Dedifferentiated amniotic fluid mesenchymal stem cell (primary cell): ENCODE measurements at regions not wholly inside any gene's neighbourhood (a gene's known extent, or its start where the extent isn't known, plus 50 kb on each side); places are given as distances from the start of the nearest gene placed in this dataset.

ENCODE experiments used
- DNase-seq: peaks from one replicate; pipeline ENCODE4 v3.0.0-alpha.2; 2016; ENCODE audit errors: extremely low spot score

GRCh38 chr2:117071556-117072102 lies 742.9 kb upstream of the DDX18 start:
- DNase-seq = no peak

GRCh38 chr2:117074756-117075155 lies 739.7 kb upstream of the DDX18 start:
- DNase-seq = no peak

- DNase-seq = no peak
Measured at GRCh38 chr2:117085256-117085655, 729.2 kb upstream of the DDX18 start.

- no peak for DNase-seq
Measured at GRCh38 chr2:117085737-117086136, 728.8 kb upstream of the DDX18 start.

GRCh38 chr2:117086174-117086942 lies 728.1 kb upstream of the DDX18 start:
- DNase-seq = no peak

- no peak for DNase-seq
Measured at GRCh38 chr2:117086943-117087250, 727.6 kb upstream of the DDX18 start.

GRCh38 chr2:117087535-117088291 lies 726.8 kb upstream of the DDX18 start:
- no peak for DNase-seq

- no peak for DNase-seq
Measured at GRCh38 chr2:117091041-117091837, 723.3 kb upstream of the DDX18 start.

- no peak for DNase-seq
Measured at GRCh38 chr2:117101613-117102012, 712.9 kb upstream of the DDX18 start.

GRCh38 chr2:117108741-117109267 lies 705.7 kb upstream of the DDX18 start:
- no peak for DNase-seq

- no peak for DNase-seq
Measured at GRCh38 chr2:117118994-117119393, 695.5 kb upstream of the DDX18 start.

GRCh38 chr2:117123362-117123761 lies 691.1 kb upstream of the DDX18 start:
- no peak for DNase-seq

GRCh38 chr2:117126656-117127055 lies 687.8 kb upstream of the DDX18 start:
- DNase-seq = no peak

GRCh38 chr2:117127680-117128079 lies 686.8 kb upstream of the DDX18 start:
- DNase-seq = no peak

- DNase-seq = no peak
Measured at GRCh38 chr2:117128461-117128860, 686.0 kb upstream of the DDX18 start.

GRCh38 chr2:117137371-117137770 lies 677.1 kb upstream of the DDX18 start:
- DNase-seq = no peak

- no peak for DNase-seq
Measured at GRCh38 chr2:117169036-117169765, 645.3 kb upstream of the DDX18 start.

GRCh38 chr2:117170897-117171296 lies 643.6 kb upstream of the DDX18 start:
- no peak for DNase-seq

GRCh38 chr2:117179405-117179804 lies 635.1 kb upstream of the DDX18 start:
- no peak for DNase-seq

GRCh38 chr2:117190856-117191559 lies 623.5 kb upstream of the DDX18 start:
- DNase-seq = no peak

- no peak for DNase-seq
Measured at GRCh38 chr2:117195381-117195780, 619.1 kb upstream of the DDX18 start.
